Uterus (tissue), 3 donors: ENCODE measurements at regions not wholly inside any gene's neighbourhood (a gene's known extent, or its start where the extent isn't known, plus 50 kb on each side); places are given as distances from the start of the nearest gene placed in this dataset.

ENCODE experiments used
- DNase-seq, 2 donors: peaks; one replicate each; pipeline ENCODE4 v3.0.0-alpha.2; 2019 to 2020
- H3K27ac ChIP-seq, 2 donors: fragments of 200-600 bp; sonication (generic); 1 replicate in 1 of 2; 2 replicates in 1 of 2; pipeline ENCODE4 v1.5.1; 2016 to 2018
- H3K27me3 ChIP-seq, 2 donors: fragments of 200-600 bp; sonication (generic); one replicate each; pipeline ENCODE4 v1.5.1; 2018 to 2019; ENCODE audit warnings: control low read depth in 1 of 2
- H3K36me3 ChIP-seq, 2 donors: fragments of 200-600 bp; sonication (generic); one replicate each; pipeline ENCODE4 v1.5.1; 2019; ENCODE audit warnings: control low read depth in 1 of 2
- H3K4me1 ChIP-seq, 2 donors: fragments of 200-600 bp; sonication (generic); one replicate each; pipeline ENCODE4 v1.5.1; 2018 to 2019; ENCODE audit warnings: control low read depth in 1 of 2
- H3K4me3 ChIP-seq, 2 donors: fragments of 200-600 bp; sonication (generic); 1 replicate in 1 of 2; 2 replicates in 1 of 2; pipeline ENCODE4 v1.5.1; 2018 to 2019; ENCODE audit warnings: mild to moderate bottlenecking in 1 of 2
- H3K9me3 ChIP-seq, 2 donors: fragments of 200-600 bp; sonication (generic); one replicate each; pipeline ENCODE4 v1.5.1; 2019; ENCODE audit warnings: control low read depth in 1 of 2
- CTCF ChIP-seq, 4 experiments: fragments of 200-600 bp in 2 of 4; fragments of 450-650 bp in 2 of 4; sonication (generic) in 2 of 4; IDR thresholded peaks; one replicate each; pipeline ENCODE4 v1.5.1; 2016 to 2019; ENCODE audit warnings: antibody characterized with exemption in 4 of 4, mild to moderate bottlenecking in 2 of 4, moderate library complexity in 1 of 4
- POLR2A ChIP-seq, 2 donors: fragments of 450-650 bp; IDR thresholded peaks; one replicate each; pipeline ENCODE4 v1.6.1; 2016; ENCODE audit warnings: antibody characterized with exemption in 2 of 2, mild to moderate bottlenecking in 1 of 2, moderate library complexity in 1 of 2
- intact Hi-C: fragments of 100-400 bp; cut with DNase I; formaldehyde crosslinking; loops from one replicate; pipeline ENCODE4 v1.15.1; 2023; ENCODE audit warnings: low total_unique reads
- donor health status: DM: yes; HTN: yes; CAD: no.

- no peak for TF ChIP-seq CTCF (IDR thresholded peaks at IDR 0.05)
- no peak for TF ChIP-seq POLR2A (IDR thresholded peaks at IDR 0.05)
- Histone ChIP-seq H3K9me3 (no peaks in the 10 kb centered on the region), H3K27me3 (no peaks in the 10 kb centered on the region), H3K4me3 (no peak overlapping the region), H3K4me1 (no peaks in the 10 kb centered on the region), H3K36me3 (no peaks in the 10 kb centered on the region), H3K27ac (no peak overlapping the region)
- DNase-seq: no peak
- intact Hi-C loops: no loop called here
Measured at GRCh38 chr4:180449395-180449956, 1793.7 kb upstream of the TENM3 start.

DNA sequence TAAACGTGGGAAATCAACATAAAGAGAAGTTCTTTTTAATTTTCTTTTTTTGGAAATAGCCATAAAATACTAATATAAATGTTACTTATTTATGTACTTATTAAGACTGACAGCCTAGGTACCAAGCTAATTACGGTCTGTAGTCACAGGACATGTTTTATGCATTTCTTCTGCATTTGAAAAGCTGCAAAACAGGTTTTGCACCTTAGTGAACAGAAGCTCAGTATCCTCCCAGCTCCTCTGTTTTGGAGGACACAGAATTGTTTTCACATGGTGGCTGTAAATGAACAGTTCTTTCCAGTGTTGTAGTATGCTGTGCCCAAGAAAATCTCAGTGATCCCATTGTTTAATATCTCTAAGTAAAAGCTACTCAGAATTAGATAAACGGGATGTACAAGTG lies 1788.0 kb upstream of the TENM3 start:
- H3K27ac ChIP-seq: no peak overlapping the region
- H3K36me3 ChIP-seq: no peaks in the 10 kb centered on the region
- H3K27me3 ChIP-seq: no peaks in the 10 kb centered on the region
- TF ChIP-seq CTCF (IDR thresholded peaks at IDR 0.05) (no peak), POLR2A (IDR thresholded peaks at IDR 0.05) (no peak)
- no peaks in the 10 kb centered on the region for H3K9me3 ChIP-seq
- DNase-seq: no peak
- no peaks in the 10 kb centered on the region for H3K4me1 ChIP-seq
- H3K4me3 ChIP-seq: no peak overlapping the region
- intact Hi-C loops: no loop called here

- Histone ChIP-seq H3K4me1 (no peaks in the 10 kb centered on the region), H3K36me3 (no peaks in the 10 kb centered on the region), H3K4me3 (no peak overlapping the region), H3K27ac (no peak overlapping the region), H3K27me3 (no peaks in the 10 kb centered on the region), H3K9me3 (no peaks in the 10 kb centered on the region)
- no peak for DNase-seq
- TF ChIP-seq CTCF (IDR thresholded peaks at IDR 0.05) (no peak), POLR2A (IDR thresholded peaks at IDR 0.05) (no peak)
- intact Hi-C loops: no loop called here
Measured at GRCh38 chr4:180456928-180457327, 1786.3 kb upstream of the TENM3 start.

- DNase-seq: no peak
- Histone ChIP-seq H3K9me3 (no peaks in the 10 kb centered on the region), H3K36me3 (no peaks in the 10 kb centered on the region), H3K27me3 (no peaks in the 10 kb centered on the region), H3K4me1 (no peaks in the 10 kb centered on the region), H3K27ac (no peak overlapping the region), H3K4me3 (no peak overlapping the region)
- TF ChIP-seq POLR2A (IDR thresholded peaks at IDR 0.05): no peak
- no peak for TF ChIP-seq CTCF (IDR thresholded peaks at IDR 0.05)
- intact Hi-C loops: no loop called here
Measured at GRCh38 chr4:180462116-180462515, 1781.1 kb upstream of the TENM3 start.

DNA sequence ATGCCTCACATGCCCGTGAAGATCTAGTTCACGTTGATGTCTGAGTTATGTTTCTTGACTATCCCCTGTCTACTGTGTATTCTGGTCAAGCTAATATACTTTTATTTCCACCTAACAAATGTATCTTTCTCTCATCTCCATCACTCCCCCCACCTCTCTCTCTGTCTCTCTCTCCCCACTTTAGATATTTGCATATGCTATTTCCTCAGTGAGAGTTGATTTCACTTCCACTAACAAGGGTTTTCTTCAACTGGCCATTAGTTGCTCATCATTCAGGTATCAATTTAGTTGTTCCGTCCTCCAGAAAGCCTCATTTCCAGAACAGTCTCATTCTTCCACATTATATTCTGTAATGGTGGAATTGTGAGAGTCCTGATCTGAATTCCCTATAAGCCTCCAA lies 1777.8 kb upstream of the TENM3 start:
- H3K4me1 ChIP-seq: no peaks in the 10 kb centered on the region
- no peaks in the 10 kb centered on the region for H3K9me3 ChIP-seq
- no peaks in the 10 kb centered on the region for H3K27me3 ChIP-seq
- intact Hi-C loops: no loop called here
- H3K4me3 ChIP-seq: no peak overlapping the region
- TF ChIP-seq POLR2A (IDR thresholded peaks at IDR 0.05) (no peak), CTCF (IDR thresholded peaks at IDR 0.05) (no peak)
- DNase-seq: no peak
- no peak overlapping the region for H3K27ac ChIP-seq
- no peaks in the 10 kb centered on the region for H3K36me3 ChIP-seq
